ENCODE measurements at regions not wholly inside any gene's neighbourhood (a gene's known extent, or its start where the extent isn't known, plus 50 kb on each side); places are given as distances from the start of the nearest gene placed in this dataset.

DNA sequence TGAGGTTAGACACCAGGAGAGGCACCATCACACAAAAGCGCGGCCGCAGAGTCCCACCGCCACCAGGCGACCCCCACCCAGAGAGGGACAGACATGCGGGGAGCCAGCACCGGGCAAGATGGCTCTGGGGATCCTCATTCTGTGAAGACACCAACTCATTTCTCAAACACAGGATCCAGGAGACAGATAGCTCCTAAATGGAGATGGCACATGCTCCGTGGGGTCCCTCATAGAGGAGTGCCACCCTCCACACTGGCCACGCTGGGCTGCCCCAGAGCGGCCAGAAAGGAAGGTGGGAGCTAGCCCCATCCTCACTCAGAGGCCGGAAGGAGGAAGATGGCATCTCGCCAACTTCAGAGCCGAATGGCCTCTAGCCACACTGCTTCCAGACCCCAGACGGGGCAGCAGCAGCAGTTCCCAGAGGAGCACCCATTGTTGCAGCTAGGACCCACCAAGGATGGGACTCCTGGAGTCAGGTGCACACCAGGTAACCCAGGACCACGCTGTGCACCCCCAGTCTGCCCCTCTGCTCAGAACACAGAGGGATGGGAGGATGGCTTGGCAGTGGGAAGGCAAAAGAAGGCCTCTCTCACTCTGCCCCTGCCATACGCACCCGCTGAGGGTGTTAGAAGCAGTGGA lies 78.6 kb downstream of the ZIC5 start:
- no peak for DNase-seq

DNA sequence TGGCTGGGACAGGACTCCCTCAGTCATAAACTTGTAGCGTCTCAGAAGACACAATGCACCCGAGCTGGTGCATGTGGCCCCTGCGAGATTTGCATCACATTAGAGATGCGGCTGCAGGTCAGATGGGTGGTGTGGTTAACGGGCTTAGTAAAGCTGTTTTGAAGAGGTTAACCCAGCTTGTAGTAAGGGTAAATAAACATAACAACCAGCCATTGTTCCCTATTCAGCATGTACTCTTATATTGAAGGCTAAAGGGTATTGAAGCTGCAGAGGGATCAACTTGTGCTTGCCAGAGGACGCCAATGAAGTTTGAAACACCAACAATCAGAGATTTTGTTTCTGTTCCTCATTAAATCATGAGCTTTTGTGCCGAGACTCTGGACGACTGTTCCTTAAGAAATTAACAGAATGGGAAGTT lies 79.4 kb downstream of the ZIC5 start:
- DNase-seq = no peak

DNA sequence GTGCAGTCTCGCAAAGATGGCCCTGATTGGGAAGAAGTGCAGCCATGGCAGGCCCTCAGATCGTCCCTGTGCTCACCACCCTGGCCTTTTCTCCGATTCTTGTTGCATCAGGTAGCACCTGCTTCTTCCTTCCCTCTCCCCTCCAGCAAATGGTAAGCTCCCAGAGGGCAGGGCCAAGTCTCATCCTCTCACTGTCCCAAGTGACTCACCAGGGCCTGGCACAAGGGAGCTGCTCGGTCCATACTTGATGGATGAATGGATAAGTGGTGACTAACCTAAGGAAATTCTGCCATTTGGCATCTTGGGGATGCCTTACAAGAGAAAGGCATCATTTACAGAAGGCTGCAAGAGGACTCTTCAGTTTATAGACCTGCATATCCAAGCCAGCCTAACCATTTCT lies 84.9 kb downstream of the ZIC5 start:
- no peak for DNase-seq

DNA sequence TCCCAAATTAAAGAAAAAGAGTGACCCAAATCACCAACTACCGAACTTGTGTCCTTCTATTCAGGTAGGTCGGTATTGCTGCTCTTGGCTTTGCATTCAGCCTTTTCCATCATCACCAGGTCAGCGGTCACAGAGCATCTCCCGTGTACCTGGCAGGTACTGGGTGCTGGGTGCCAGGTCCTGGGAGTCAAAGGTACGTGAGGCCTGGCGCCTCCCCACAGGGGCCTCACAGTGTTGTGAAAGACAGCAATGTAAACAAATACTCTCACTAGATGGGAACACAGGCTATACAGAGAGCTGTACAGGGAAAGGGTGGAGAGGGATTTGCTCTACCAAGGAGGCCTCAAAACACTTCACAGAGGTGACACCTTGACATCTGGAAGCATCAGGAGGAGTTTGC lies 86.7 kb downstream of the ZIC5 start:
- DNase-seq = no peak

DNA sequence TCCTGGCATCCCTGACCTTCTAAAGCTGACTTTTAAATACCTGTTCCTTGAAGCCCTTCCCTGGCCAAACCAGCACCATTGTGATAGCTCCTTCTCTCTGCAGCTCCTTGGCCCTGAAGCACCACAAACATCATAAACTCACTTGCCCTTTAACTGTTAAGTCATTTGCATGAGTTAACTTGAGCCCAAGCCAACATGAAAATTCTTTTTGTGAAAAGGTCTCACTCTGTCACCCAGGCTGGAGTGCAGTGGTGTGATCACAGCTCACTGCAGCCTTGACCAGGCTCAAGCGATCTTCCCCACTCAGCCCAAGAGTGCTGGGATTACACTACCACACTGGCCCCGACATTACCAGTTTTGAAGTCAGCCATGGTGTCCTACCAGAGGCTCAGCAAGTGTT lies 87.8 kb downstream of the ZIC5 start:
- no peak for DNase-seq

DNA sequence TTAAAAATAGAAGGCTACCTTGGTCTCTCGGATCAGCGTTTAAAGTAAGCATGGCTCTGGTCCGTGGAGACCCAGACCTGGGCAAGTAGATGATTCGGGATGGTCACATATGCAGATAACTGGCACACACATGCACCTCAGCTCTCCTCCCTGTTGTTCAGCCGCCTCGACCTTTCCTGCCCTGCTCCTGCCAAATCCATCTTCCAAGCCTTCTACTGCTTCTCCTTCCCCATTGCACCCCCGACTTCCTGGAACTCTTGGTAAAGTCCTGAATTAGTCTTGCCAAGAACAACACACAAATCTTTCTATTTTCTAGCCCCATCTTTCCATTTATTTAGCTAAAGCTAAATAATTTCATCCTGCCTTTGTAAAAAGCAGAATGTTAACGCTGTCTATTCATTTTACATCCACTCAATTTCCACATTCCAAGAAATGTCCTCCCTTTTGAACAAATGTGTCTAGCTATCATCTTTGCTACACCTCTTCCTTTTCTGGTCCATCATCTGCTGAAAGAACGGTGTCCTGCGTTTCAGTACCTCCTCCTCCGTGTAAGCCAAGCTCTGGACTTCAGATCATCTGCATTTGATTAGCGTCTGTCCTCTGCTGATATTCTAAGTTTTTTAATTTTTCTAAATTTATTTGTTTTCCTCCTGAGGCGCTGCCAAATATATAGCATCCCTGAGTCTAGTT lies 92.5 kb downstream of the ZIC5 start:
- DNase-seq = no peak

DNA sequence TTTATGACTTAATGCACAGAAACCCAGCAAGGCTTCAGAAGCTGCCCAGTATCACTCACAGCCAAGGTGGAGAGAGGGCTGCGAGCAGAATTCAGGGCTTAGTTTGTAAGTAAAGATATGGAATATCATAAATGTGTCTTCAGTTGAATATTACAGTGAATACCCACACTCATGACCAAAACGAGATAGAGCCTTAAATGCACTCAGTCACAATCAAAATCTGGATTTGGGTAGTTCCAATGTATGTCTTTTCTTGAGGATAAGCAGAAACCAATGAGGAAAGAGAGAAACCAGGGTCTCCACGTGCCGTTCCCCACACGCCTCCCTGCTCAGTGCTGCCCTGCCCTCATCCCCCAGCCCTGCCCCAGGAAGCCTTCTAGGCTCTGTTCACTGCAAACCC lies 94.9 kb downstream of the ZIC5 start:
- no peak for DNase-seq

DNA sequence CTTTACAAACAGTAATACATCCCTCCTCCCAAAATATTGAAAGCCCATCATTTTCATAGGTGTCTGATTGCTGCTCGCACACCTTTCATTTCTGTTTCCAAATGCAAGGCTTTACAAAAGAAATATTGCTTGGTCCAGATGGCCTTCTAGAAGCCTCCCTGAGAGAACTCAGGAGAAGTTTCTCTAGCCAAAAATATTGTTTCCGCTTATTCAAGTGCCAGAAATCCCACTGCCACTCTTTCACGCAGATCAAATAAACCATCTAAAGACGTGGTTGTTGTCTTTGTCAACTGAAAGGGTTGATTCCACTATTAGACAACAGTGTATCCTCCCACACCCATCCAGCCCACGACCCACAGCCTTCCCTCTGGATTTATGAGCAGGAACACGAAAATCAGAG lies 96.2 kb downstream of the ZIC5 start:
- no peak for DNase-seq

DNA sequence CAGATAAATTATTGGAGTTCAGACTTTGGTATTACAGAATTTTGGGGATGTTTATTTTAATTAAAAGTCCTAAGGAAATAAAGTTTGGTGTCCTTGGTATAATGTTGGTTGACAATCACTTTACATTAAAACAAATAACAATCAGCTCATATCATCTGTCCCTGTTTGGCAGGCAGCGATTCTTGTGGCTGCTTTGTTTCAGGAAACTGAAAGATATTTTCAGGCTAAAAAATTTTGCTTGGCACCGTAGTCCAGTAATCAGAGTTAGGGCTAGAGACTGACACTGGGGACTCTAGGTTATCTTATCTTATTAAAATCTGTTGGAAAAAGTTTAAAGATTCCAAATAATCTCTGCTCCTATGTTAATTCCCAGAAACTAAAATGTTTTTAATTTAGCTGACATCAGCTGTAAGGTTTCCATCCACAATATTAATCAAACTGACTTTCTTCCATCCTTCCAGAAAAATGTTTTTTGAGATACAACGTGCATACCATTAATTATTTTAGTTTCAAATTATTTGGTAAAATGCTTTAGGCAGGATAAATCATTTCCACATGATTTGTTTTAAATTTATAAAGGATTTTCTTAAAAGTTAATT lies 97.6 kb downstream of the ZIC5 start:
- DNase-seq = no peak

DNA sequence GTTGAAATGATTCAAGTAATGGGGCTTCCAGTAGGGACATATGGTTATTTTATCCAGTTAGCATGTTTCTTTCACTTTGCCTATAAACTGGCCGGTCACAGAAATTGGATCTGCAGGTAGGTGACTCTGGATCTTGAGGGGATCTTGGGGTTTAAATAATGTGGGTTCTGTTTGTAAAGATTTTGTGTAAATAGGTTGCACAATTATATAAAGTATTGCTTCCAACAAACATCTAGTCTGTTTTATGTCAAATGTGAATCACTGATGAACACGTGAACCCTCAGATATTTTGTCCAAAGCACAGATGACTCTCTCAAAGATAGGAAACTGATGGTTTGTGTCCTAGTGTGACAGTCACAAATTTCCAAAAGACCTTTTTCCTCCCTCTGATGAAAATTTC lies 98.4 kb downstream of the ZIC5 start:
- DNase-seq = no peak

DNA sequence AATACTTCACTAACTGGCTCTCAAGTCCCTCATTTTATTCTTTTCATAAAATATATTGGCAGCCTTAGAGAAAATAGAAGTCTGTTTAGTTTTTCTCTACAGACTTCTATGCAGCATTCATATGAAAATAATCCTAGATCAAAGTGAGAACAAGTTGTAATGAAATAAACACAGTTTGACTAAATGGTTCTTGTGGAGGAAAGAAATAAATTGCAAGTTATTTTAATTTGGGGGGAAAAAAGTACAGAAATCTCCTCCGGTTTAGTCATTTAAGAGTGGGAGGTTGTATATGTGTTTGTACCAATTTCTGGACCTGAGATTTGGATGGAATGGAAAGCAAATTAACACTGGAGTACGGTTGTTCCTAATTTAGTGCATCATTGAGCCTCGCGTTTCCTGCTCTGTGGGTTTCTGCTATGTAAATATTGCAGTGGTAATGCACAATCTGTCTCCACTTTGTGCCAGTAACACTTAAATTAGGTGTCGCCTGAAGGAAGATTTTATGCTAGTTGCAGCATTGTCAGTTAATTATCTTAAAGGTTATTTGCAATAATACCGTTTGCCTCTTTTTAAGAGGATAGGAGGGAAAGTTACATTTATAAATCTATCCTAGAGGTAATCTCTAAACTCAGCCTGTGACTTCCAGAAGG lies 100.2 kb downstream of the ZIC5 start:
- no peak for DNase-seq

DNA sequence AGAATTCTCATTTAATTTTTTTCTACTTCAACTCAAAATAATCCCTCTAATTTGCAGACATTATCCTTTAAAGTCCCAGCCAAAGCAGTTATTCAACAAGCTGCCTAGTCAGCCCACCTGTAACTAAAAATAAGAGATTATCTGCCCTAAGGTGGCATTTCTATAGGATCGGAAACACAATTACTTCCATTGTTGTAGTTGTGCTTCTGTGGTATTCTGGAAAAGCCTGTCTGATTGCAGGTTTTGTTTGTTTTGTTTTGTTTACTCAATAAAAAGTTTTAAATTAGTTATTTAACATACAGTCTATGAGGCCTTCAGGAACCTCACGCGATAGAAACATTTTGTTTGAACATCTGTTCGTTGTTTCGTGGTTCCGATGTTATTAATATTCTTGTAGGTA lies 101.0 kb downstream of the ZIC5 start:
- DNase-seq = no peak

DNA sequence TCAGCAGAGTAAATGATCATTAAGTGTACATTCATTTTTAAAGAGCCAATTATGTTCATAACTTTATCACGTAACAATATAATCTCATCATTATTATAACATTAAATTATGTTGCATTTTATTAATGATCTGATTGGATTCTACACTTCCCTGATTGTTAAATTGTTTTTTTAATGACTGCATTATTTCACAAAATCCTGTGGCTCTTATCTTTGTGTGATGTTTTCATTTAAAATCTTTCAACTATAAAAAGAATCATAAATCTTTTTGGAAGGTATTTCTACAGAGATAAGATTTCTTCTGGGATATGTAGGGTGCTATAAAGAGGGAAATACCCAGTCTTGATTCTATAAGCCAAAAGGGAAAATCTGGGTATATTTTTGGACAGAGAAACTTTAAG lies 101.7 kb downstream of the ZIC5 start:
- no peak for DNase-seq

DNA sequence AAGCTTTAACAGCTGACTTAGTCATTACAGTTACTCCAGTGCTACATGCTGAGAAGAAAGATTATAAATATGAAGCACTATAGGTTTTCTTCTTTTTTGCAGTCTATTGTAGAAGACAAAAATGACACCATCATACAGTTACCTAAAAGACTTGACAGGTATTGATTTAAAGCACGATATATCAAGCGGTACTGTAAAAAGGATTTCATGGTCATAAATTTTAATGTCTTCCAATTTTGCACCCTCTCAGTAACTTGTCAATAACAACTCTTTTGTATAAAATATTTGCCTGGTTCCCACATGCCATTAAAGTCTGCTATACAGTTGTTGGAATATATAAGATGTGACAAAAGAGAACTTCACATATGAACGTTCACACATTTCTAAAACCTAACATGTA lies 102.8 kb downstream of the ZIC5 start:
- no peak for DNase-seq

DNA sequence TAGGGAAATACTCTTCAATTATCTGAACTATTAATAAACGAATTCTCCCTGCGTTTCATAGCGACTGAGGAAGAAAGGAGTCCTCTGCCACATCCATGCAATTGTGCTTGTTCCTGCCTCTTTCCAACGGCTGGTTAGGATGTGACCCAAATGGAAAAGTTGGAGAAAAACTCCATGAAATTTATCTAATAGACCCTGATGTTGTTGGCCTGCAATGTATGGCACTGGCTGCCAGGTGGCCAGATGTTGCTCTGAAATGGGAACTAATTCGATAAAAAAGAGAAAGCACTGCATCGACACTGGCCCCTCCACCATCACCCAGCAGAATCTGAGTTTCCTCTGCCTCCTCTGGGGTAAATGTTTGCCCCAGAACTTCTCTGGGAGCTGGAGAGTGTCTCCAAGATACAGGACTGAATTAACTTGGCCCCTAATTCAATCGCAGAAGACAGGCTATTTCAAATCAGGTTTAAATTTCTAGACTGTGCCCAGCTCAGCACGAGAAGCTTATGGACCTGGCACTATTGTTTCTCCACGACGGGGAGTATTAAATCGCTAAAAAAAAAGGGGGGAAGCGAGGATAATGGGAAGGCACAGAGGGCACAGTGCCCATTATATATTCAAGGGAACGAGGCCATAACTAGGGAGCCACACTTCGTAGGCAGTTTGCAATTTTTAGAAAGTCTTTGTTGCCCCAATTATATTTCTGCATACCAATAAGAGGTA lies 103.9 kb downstream of the ZIC5 start:
- peak; percentile 10 to 30 (median 14) for DNase-seq

DNA sequence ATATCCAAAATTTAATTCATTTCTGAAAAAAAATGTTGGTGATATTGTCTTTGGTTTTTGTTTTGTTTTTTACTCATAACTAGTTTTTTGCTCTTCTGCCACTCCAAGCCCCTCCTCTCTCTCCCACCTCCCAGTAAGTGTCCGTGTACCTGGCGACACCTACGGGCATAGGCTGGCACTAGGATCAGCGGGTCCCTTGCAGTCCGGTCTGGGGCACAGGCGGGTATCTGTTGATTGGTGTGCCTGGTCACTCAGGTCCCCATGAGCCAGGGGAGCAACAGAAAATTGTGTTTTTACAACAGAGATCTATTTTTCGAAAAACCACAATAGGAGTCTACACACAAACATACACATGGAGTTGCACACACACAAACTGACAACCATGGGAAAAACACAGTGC lies 104.8 kb downstream of the ZIC5 start:
- DNase-seq = no peak

DNA sequence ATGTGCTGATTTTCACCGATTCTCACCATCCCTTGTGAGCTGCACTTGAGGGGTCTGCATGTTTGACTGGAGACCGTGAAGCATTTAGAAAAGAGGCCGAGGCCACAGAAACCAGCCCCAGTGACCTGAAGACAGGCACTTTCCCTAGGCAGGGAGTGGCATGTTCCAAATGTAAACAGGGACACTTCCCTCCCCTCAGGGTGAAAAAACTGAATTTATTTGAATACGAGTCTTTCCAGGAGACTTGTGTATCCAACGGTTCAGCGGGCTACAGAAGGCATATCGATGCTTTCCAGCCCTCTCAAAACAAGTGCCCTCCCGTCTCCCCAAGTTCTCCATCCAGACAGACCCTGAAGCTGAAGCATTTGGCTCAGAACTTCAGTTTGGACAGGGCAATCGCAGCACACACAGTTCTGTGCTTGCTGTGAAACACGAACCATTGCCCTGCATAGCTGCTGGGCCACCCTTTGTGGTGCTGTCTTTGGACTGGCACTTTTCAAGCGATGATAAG lies 106.1 kb downstream of the ZIC5 start:
- no peak for DNase-seq

DNA sequence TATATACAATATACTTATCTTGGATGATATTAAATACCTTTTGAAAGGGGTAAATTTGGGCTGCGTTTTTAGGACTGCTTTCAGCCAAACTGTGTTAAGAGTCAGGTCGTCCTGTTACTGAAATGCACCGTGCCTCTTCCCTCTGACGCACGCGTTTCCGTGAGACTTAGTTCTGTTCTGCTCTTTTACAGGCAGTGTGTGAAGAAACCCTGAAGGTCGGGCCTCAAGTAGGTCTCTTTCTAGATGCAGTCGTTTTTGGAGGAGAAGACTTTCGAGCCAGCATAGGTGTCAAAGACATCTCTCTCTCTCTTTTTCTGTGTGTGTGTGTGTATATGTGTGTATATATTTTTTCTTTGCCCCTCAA lies 107.0 kb downstream of the ZIC5 start:
- no peak for DNase-seq

DNA sequence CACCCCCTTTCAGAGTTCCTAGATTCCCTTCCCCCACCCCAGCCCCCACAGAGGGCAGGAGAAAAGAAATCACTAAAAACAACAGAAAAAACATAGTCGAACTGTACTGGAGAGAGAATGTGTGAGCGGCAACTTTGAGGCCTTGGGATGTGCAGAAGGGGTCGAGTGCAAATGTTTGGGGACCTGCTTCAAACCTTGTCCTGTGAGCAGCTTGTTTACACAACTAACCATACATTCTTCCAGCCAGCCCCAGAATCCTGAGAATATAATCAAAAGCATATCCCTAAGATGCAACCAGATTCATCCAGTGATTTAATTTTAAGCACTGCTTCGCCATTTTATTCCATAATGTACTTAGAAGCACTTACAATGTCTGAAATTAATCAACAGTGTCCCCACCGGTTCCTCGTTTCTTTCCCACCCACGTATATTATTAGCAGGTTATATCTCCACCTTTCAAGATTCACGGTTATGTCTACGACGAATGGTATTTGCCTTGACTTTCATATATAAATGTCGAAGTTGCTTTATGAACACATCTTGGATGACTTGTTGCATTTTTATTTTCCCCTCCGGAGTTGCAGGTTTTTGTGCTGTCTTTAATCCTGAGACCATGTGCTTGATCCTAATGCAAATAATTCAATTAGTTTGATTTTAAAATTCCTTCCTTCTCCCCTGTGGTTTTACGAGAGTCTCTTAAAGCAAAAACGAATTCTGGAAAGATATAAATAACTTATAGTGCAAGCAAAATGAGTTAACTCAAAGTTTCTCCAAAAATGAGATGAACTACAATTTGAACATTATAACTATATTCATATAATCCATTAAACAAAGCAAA lies 107.6 kb downstream of the ZIC5 start:
- no peak for DNase-seq

DNA sequence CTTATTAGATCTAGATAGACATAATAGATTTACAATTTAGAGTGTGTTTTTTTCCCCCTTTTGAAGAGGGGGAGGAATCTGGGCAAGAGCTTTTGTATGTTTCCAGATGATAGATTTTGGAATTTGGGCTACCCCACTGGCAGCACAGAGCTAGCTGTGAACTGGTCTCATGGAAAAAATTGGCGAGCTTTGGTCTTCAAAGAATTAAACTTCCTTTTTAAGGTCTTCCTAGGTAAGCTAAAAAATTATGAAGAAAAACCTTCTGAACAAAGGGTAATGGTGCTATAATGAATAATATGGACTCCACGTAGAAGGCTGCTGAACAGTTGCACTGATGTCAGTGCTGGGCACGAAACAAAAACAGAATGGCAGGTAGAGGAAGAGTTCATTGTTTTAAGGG lies 109.3 kb downstream of the ZIC5 start:
- DNase-seq = no peak

DNA sequence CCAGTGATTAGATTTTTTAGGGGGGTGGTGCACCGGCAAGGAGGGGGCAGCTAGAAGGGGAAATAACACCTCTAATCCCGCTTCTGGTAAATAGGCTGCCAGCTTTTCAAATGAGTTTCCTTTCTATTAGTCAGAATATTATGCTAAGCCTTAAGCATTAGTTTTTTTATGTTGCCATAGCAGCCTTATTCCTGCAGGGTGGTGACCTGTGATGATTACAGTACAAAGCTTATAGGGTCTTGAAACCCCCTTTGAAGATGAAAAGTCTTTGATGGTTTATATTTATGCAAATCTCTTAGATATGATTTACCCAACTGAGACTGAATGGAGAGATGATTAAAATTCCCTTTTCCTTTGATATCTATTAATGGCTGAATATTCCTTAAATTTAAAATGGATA lies 109.8 kb downstream of the ZIC5 start:
- no peak for DNase-seq
